ENCODE measurements at regions not wholly inside any gene's neighbourhood (a gene's known extent, or its start where the extent isn't known, plus 50 kb on each side); places are given as distances from the start of the nearest gene placed in this dataset.

GRCh38 chr9:80790764-80791163, 898.6 kb downstream of the TLE1 start:
- no peak for TF ChIP-seq CTCF (IDR thresholded peaks at IDR 0.05)
- no peak for TF ChIP-seq POLR2A (IDR thresholded peaks at IDR 0.05)
